ENCODE measurements at regions not wholly inside any gene's neighbourhood (a gene's known extent, or its start where the extent isn't known, plus 50 kb on each side); places are given as distances from the start of the nearest gene placed in this dataset.

DNA sequence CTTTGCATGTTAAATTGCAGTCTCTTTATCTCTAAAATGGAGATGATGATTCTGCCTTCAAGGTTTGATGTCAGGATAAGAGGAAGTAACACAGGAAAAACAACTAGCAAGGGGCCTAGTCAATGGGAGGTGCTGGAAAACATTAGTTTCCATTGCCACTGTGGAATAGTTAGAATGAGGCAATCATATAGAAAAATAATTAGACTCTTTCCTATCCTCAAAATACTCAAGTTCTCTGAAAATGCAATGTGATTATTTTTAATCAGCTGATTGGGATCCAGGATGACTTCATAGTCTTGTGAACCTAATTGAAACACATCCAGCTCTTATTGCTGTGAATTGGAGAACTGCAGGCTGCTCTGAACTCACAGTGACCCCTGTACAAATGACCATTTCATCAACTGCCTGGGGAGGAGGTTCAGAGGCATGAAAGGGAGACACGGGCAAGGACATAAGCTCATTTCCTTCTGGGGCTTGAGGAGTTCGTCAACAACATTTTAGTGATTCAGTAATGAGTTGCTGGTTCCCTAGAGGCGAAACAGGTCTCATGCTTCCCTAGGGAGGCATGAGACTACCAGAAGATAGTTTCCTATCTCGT lies 422.5 kb downstream of the LPIN1 start:
- peaks cover 6% of the 10 kb centered on the region for H3K4me1 ChIP-seq (ENCODE audit: control insufficient read depth, insufficient read depth, low read length, poor library complexity, severe bottlenecking)
- H3K36me3 Mint-ChIP-seq = peaks cover 2% of the 10 kb centered on the region
- no peak overlapping the region for H3K4me3 ChIP-seq (ENCODE audit: low read depth, low read length)
- no peak for DNase-seq
- no peak for ATAC-seq (ENCODE audit: low read depth in 2 of 2)
- H3K4me3 Mint-ChIP-seq = no peak overlapping the region
- peaks cover 0 to 37% (median 2%) of the 10 kb centered on the region in 4 donors for H3K4me1 Mint-ChIP-seq
- no peaks in the 10 kb centered on the region for H3K36me3 ChIP-seq (ENCODE audit: control insufficient read depth, insufficient read depth, low read length)
- peaks cover 2% of the 10 kb centered on the region for H3K27me3 ChIP-seq (ENCODE audit: control insufficient read depth, insufficient read depth, low read length)
- H3K27ac Mint-ChIP-seq = peak overlapping the region in 2 of 3 donors; percentile 68 to 84
- no peaks in the 10 kb centered on the region for H3K9me3 ChIP-seq (ENCODE audit: control insufficient read depth in 2 of 2, low read length in 2 of 2)
- no peak overlapping the region for H3K27ac ChIP-seq (ENCODE audit: insufficient read depth, low read length, poor library complexity, severe bottlenecking)
- peaks cover 0 to 1% (median 0%) of the 10 kb centered on the region in 7 donors for H3K9me3 Mint-ChIP-seq
- H3K27me3 Mint-ChIP-seq = no peaks in the 10 kb centered on the region

DNA sequence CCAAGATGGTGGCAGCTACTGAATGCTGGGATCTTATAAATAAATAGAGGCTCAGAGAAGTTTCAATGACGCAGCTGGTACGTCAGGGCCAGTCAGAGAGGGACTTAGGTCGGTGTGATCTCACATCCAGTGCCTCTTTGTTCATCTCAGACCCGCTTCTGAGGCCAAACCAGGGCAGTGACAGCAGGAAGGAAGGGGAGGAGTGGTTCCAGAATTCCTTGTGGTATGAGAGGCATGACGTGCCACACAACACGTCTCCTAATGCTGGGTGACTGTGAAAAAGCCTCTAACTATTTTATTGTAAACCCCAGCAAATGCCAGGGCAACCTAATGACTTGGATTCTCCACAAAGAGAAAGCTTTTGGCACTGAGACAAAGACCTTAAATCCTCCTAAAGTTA lies 423.3 kb downstream of the LPIN1 start:
- Histone ChIP-seq H3K9me3 (ENCODE audit: control insufficient read depth in 2 of 2, low read length in 2 of 2) (no peaks in the 10 kb centered on the region), H3K4me3 (ENCODE audit: low read depth, low read length) (no peak overlapping the region), H3K4me1 (ENCODE audit: control insufficient read depth, insufficient read depth, low read length, poor library complexity, severe bottlenecking) (peaks cover 6% of the 10 kb centered on the region), H3K27ac (ENCODE audit: insufficient read depth, low read length, poor library complexity, severe bottlenecking) (no peak overlapping the region), H3K36me3 (ENCODE audit: control insufficient read depth, insufficient read depth, low read length) (no peaks in the 10 kb centered on the region), H3K27me3 (ENCODE audit: control insufficient read depth, insufficient read depth, low read length) (peaks cover 2% of the 10 kb centered on the region)
- H3K4me1 Mint-ChIP-seq = peaks cover 0 to 37% (median 2%) of the 10 kb centered on the region in 4 donors
- H3K9me3 Mint-ChIP-seq = peaks cover 0 to 1% (median 0%) of the 10 kb centered on the region in 7 donors
- DNase-seq (no peak), ATAC-seq (ENCODE audit: low read depth in 2 of 2) (peak in 1 of 2 donors; percentile 19)
- no peaks in the 10 kb centered on the region for H3K36me3 Mint-ChIP-seq
- peak overlapping the region in 1 of 4 donors; percentile 86 for H3K4me3 Mint-ChIP-seq
- H3K27me3 Mint-ChIP-seq = no peaks in the 10 kb centered on the region
- peak overlapping the region in 2 of 3 donors; percentile 68 to 92 for H3K27ac Mint-ChIP-seq

DNA sequence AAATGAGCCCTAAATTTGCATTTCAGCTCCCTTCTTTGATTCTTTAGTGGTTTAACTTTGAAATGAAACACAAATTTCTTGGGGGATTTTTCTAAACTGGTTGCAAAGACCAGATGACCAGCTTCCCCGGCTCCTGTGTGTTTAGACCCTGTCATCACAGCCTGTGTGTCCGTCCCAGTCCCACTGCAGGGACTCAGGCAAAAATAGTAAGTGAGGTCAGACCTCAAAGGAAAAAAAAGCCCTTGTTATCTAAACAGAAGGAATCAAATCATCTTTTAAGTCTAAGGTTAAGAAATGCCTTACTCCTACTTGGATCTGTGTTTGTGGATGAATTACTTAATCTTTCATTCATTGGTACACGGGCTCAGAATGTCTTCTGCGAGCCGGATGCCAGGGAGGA lies 423.7 kb downstream of the LPIN1 start:
- no peak for ATAC-seq (ENCODE audit: low read depth in 2 of 2)
- no peak overlapping the region for H3K27ac ChIP-seq (ENCODE audit: insufficient read depth, low read length, poor library complexity, severe bottlenecking)
- no peaks in the 10 kb centered on the region for H3K9me3 ChIP-seq (ENCODE audit: control insufficient read depth in 2 of 2, low read length in 2 of 2)
- H3K4me3 ChIP-seq (ENCODE audit: low read depth, low read length) = no peak overlapping the region
- H3K27ac Mint-ChIP-seq = no peak overlapping the region
- peaks cover 2% of the 10 kb centered on the region for H3K27me3 ChIP-seq (ENCODE audit: control insufficient read depth, insufficient read depth, low read length)
- H3K4me3 Mint-ChIP-seq = peak overlapping the region in 1 of 4 donors; percentile 86
- H3K4me1 ChIP-seq (ENCODE audit: control insufficient read depth, insufficient read depth, low read length, poor library complexity, severe bottlenecking) = peaks cover 6% of the 10 kb centered on the region
- peaks cover 0 to 34% (median 2%) of the 10 kb centered on the region in 4 donors for H3K4me1 Mint-ChIP-seq
- H3K9me3 Mint-ChIP-seq = peaks cover 0 to 1% (median 0%) of the 10 kb centered on the region in 7 donors
- DNase-seq = no peak
- no peaks in the 10 kb centered on the region for H3K27me3 Mint-ChIP-seq
- H3K36me3 ChIP-seq (ENCODE audit: control insufficient read depth, insufficient read depth, low read length) = no peaks in the 10 kb centered on the region
- no peaks in the 10 kb centered on the region for H3K36me3 Mint-ChIP-seq

DNA sequence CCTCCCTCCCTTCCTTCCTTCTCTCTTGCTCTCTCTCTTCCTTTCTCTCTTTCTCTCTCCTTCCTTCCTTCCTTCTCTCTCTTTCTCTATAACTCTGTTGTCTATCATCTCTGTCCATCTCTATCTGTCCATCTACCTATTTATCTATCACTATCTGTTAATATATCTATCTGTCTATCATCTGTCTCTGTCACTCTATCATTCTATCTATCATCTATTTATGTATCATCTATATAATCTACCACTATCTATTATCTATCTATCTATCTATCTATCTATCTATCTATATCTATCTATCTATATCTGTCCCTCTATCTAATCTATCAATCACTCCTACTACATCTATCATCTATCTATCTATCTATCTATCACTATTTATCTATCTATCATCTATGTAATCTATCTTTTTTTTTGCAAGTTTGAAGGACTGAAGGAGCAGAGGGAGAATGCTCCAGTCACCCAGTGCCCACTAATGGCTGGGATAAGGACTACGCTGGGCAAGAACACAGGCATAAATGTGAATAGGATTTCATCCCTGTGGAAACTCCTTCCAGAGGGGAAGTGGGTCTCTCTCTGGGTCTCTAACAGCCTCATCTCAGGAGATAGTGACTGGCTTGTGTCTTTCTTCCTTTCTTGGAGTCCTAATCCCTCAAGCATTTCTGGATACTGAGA lies 427.0 kb downstream of the LPIN1 start:
- no peaks in the 10 kb centered on the region for H3K9me3 ChIP-seq (ENCODE audit: control insufficient read depth in 2 of 2, low read length in 2 of 2)
- no peaks in the 10 kb centered on the region for H3K36me3 Mint-ChIP-seq
- no peak overlapping the region for H3K4me3 Mint-ChIP-seq
- peaks cover 2% of the 10 kb centered on the region for H3K27me3 ChIP-seq (ENCODE audit: control insufficient read depth, insufficient read depth, low read length)
- no peak for DNase-seq
- no peak overlapping the region for H3K27ac Mint-ChIP-seq
- H3K27me3 Mint-ChIP-seq = no peaks in the 10 kb centered on the region
- H3K36me3 ChIP-seq (ENCODE audit: control insufficient read depth, insufficient read depth, low read length) = no peaks in the 10 kb centered on the region
- no peak overlapping the region for H3K4me3 ChIP-seq (ENCODE audit: low read depth, low read length)
- no peak for ATAC-seq (ENCODE audit: low read depth in 2 of 2)
- peaks cover 6 to 57% (median 19%) of the 10 kb centered on the region in 4 donors for H3K4me1 Mint-ChIP-seq
- H3K4me1 ChIP-seq (ENCODE audit: control insufficient read depth, insufficient read depth, low read length, poor library complexity, severe bottlenecking) = peaks cover 22% of the 10 kb centered on the region
- no peak overlapping the region for H3K27ac ChIP-seq (ENCODE audit: insufficient read depth, low read length, poor library complexity, severe bottlenecking)
- H3K9me3 Mint-ChIP-seq = peaks cover 0 to 1% (median 0%) of the 10 kb centered on the region in 7 donors

DNA sequence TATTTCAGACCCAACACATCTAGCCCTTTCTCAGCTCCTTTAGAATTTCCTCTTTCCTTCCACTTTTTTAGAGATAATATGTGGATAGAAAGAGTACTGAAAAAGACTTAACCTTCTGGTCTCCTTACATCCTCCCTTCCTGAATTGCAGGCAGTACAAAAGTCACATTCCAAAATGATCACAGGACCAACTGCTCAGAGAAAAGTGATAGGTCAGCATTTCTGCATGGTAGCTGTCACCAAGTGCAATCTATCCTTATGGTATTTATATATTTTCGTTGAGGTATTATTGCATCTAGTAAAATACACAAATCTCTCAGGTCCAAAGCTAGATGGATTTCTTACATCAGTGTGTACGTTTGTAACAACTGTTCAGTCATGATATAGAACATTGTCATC lies 427.5 kb downstream of the LPIN1 start:
- Histone ChIP-seq H3K9me3 (ENCODE audit: control insufficient read depth in 2 of 2, low read length in 2 of 2) (no peaks in the 10 kb centered on the region), H3K4me3 (ENCODE audit: low read depth, low read length) (no peak overlapping the region), H3K36me3 (ENCODE audit: control insufficient read depth, insufficient read depth, low read length) (no peaks in the 10 kb centered on the region), H3K4me1 (ENCODE audit: control insufficient read depth, insufficient read depth, low read length, poor library complexity, severe bottlenecking) (peaks cover 22% of the 10 kb centered on the region), H3K27ac (ENCODE audit: insufficient read depth, low read length, poor library complexity, severe bottlenecking) (no peak overlapping the region), H3K27me3 (ENCODE audit: control insufficient read depth, insufficient read depth, low read length) (peaks cover 2% of the 10 kb centered on the region)
- Mint-ChIP-seq H3K36me3 (no peaks in the 10 kb centered on the region), H3K9me3 (peaks cover 0 to 1% (median 0%) of the 10 kb centered on the region in 7 donors), H3K27ac (no peak overlapping the region), H3K4me3 (no peak overlapping the region), H3K4me1 (peaks cover 6 to 56% (median 17%) of the 10 kb centered on the region in 4 donors), H3K27me3 (no peaks in the 10 kb centered on the region)
- ATAC-seq (ENCODE audit: low read depth in 2 of 2) (no peak), DNase-seq (no peak)

DNA sequence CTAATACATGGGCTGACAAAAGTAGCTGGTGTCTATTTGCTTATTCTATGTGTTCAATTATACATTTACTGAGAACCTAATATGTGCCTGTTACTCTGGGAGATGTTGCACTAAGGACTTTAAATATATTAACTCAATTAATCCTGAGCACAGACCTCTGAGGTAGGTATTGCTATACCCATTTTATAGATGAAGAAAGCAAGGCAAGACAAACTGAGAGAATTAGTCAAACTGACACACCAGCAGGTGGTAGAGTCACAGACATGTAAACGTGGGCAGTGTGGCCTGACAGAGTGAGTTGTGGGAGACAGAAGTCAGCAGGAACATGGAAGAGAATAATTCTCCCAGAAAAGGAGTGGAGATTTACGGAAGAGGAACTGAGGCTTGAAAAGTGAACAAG lies 428.9 kb downstream of the LPIN1 start:
- ATAC-seq (ENCODE audit: low read depth in 2 of 2) (no peak), DNase-seq (no peak)
- H3K4me3 ChIP-seq (ENCODE audit: low read depth, low read length) = no peak overlapping the region
- peaks cover 16% of the 10 kb centered on the region for H3K4me1 ChIP-seq (ENCODE audit: control insufficient read depth, insufficient read depth, low read length, poor library complexity, severe bottlenecking)
- no peaks in the 10 kb centered on the region for H3K36me3 ChIP-seq (ENCODE audit: control insufficient read depth, insufficient read depth, low read length)
- peak overlapping the region in 1 of 4 donors; percentile 1 for H3K4me3 Mint-ChIP-seq
- peaks cover 0 to 1% (median 0%) of the 10 kb centered on the region in 7 donors for H3K9me3 Mint-ChIP-seq
- peaks cover 2% of the 10 kb centered on the region for H3K27me3 ChIP-seq (ENCODE audit: control insufficient read depth, insufficient read depth, low read length)
- H3K27ac Mint-ChIP-seq = no peak overlapping the region
- no peaks in the 10 kb centered on the region for H3K9me3 ChIP-seq (ENCODE audit: control insufficient read depth in 2 of 2, low read length in 2 of 2)
- no peaks in the 10 kb centered on the region for H3K36me3 Mint-ChIP-seq
- H3K4me1 Mint-ChIP-seq = peaks cover 6 to 43% (median 17%) of the 10 kb centered on the region in 4 donors
- H3K27me3 Mint-ChIP-seq = no peaks in the 10 kb centered on the region
- H3K27ac ChIP-seq (ENCODE audit: insufficient read depth, low read length, poor library complexity, severe bottlenecking) = no peak overlapping the region

DNA sequence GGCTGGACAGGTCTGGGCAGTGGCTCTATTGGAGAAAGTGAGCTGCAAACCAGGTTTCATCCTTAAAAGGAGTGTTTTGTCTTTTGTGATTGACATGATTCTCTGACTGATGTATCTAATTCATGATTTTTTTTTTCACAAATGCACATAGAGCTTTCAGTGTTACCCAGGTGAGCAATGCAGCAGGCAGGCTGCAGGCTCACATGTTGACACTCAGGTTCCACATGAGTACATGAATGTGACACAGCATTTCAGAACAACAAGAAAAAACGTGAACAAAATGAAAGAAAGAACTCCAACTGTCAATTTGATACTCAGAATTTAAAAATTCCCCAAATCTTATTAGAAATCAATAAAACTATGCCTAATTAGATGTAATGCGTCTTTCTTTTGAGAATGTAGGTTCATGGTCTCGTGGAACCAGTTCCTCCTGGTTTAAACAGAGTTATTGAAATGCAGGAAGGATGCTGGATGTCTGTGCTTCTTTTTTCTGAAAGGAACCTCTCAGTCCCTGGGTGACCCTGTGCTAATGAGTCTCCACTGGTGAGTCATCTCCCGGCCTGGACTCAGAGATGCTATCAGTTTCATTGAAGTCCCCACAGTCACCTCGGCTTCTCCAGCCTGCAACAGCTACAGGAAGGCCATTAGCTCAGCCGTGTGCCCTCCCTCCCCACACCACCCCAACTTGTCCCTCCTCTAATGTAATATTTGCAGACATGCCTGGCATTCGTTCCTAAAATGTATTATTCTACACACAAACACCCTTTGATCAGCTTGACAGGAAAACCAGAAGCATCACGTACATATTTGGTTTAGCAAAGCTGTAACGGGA lies 430.4 kb downstream of the LPIN1 start:
- no peaks in the 10 kb centered on the region for H3K9me3 Mint-ChIP-seq
- peak overlapping the region in 2 of 4 donors; percentile 33 to 44 for H3K4me3 Mint-ChIP-seq
- no peaks in the 10 kb centered on the region for H3K36me3 Mint-ChIP-seq
- DNase-seq = peak in 1 of 3 donors; percentile 15
- no peak overlapping the region for H3K27ac ChIP-seq (ENCODE audit: insufficient read depth, low read length, poor library complexity, severe bottlenecking)
- H3K4me1 Mint-ChIP-seq = peaks cover 6 to 34% (median 17%) of the 10 kb centered on the region in 4 donors
- peak in 1 of 2 donors; percentile 47 for ATAC-seq (ENCODE audit: low read depth in 2 of 2)
- peak overlapping the region in 2 of 3 donors; percentile 27 to 63 for H3K27ac Mint-ChIP-seq
- H3K27me3 Mint-ChIP-seq = no peaks in the 10 kb centered on the region
- H3K9me3 ChIP-seq (ENCODE audit: control insufficient read depth in 2 of 2, low read length in 2 of 2) = no peaks in the 10 kb centered on the region
- H3K4me1 ChIP-seq (ENCODE audit: control insufficient read depth, insufficient read depth, low read length, poor library complexity, severe bottlenecking) = peaks cover 16% of the 10 kb centered on the region
- peaks cover 2% of the 10 kb centered on the region for H3K27me3 ChIP-seq (ENCODE audit: control insufficient read depth, insufficient read depth, low read length)
- peak overlapping the region; percentile 17 for H3K4me3 ChIP-seq (ENCODE audit: low read depth, low read length)
- no peaks in the 10 kb centered on the region for H3K36me3 ChIP-seq (ENCODE audit: control insufficient read depth, insufficient read depth, low read length)

All from CD4-positive, CD25-positive, alpha-beta regulatory T cell (primary cell).